GM23248 (cell line): ENCODE measurements at regions not wholly inside any gene's neighbourhood (a gene's known extent, or its start where the extent isn't known, plus 50 kb on each side); places are given as distances from the start of the nearest gene placed in this dataset.

Source experiments
- EZH2 ChIP-seq: fragments of 200-600 bp; sonication (generic); IDR thresholded peaks from 2 replicates; pipeline ENCODE4 v1.6.1; 2018; ENCODE audit warnings: antibody characterized with exemption, mild to moderate bottlenecking; ENCODE audit not compliant: insufficient read depth, poor library complexity, severe bottlenecking
- EZH2phosphoT487 ChIP-seq: fragments of 200-600 bp; sonication (generic); IDR thresholded peaks from 2 replicates; pipeline ENCODE4 v1.6.1; 2018; ENCODE audit warnings: antibody characterized with exemption, moderate library complexity, mild to moderate bottlenecking, low read depth; ENCODE audit not compliant: insufficient read depth

- TF ChIP-seq EZH2phosphoT487 (no peak), EZH2 (no peak)
Measured at GRCh38 chr13:38620876-38621275, 66.0 kb upstream of the FREM2 start.
